ENCODE measurements at regions not wholly inside any gene's neighbourhood (a gene's known extent, or its start where the extent isn't known, plus 50 kb on each side); places are given as distances from the start of the nearest gene placed in this dataset.

DNA sequence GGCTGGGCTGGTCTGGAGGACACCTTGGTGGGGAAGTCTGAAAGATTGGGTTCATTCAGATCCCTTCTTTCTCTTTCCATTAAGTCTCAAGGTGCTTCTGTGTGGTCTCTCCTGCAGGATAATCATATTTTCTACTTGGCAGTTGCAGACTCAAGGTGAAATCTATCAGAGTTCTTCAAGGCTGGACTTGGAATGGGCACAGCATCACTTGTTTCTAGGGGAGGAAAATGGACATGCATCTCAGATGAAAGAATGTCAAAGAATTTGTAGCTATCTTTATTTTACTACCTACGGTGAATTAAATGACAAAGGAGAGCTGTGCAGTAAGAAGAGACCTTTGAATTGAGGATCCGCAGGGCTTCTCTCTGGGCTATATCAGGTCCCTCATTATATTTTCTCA lies 69.8 kb upstream of the PAPPA start:
- H3K27me3 Mint-ChIP-seq: no peaks in the 10 kb centered on the region
- ChIA-PET CTCF (no interaction called here), POLR2A (no interaction called here)
- DNase-seq (no peak), ATAC-seq (no peak)
- H3K4me1 Mint-ChIP-seq (ENCODE audit: low read depth): no peaks in the 10 kb centered on the region
- no peak overlapping the region for H3K27ac Mint-ChIP-seq
- TF ChIP-seq, protein P1, sequence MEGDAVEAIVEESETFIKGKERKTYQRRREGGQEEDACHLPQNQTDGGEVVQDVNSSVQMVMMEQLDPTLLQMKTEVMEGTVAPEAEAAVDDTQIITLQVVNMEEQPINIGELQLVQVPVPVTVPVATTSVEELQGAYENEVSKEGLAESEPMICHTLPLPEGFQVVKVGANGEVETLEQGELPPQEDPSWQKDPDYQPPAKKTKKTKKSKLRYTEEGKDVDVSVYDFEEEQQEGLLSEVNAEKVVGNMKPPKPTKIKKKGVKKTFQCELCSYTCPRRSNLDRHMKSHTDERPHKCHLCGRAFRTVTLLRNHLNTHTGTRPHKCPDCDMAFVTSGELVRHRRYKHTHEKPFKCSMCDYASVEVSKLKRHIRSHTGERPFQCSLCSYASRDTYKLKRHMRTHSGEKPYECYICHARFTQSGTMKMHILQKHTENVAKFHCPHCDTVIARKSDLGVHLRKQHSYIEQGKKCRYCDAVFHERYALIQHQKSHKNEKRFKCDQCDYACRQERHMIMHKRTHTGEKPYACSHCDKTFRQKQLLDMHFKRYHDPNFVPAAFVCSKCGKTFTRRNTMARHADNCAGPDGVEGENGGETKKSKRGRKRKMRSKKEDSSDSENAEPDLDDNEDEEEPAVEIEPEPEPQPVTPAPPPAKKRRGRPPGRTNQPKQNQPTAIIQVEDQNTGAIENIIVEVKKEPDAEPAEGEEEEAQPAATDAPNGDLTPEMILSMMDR (IDR thresholded peaks at IDR 0.05): no peak
- no peaks in the 10 kb centered on the region for H3K36me3 Mint-ChIP-seq (ENCODE audit: low read depth)
- H3K4me3 Mint-ChIP-seq: no peak overlapping the region
- H3K9me3 Mint-ChIP-seq: peaks cover 1% of the 10 kb centered on the region
- intact Hi-C loops (cut with micrococcal nuclease): no loop called here

DNA sequence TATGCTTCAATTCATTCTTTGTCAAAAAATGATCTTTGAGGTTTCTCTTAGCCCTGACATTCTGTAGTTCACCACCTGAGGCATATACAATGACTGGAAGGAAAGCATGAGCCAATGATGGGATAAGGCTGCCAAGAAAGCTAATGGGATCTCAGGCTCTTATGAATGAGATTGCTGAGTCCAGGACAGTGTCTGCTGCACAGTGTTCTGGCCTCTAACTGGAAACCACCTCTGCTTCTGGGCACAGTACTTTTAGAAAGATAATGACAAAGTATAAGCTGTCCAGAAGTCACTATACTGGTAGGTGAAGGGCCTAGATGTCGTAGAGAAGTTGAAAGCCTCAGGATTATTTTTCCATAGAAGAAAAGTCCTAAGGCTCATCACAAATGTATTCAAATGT lies 69.1 kb upstream of the PAPPA start:
- intact Hi-C loops (cut with micrococcal nuclease): no loop called here
- Mint-ChIP-seq H3K27me3 (no peaks in the 10 kb centered on the region), H3K9me3 (peaks cover 2% of the 10 kb centered on the region), H3K36me3 (ENCODE audit: low read depth) (no peaks in the 10 kb centered on the region), H3K4me3 (no peak overlapping the region), H3K4me1 (ENCODE audit: low read depth) (no peaks in the 10 kb centered on the region), H3K27ac (no peak overlapping the region)
- POLR2A ChIA-PET: no interaction called here
- no peak for DNase-seq
- CTCF ChIA-PET: no interaction called here
- no peak for ATAC-seq
- TF ChIP-seq, protein P1 (IDR thresholded peaks at IDR 0.05): no peak

DNA sequence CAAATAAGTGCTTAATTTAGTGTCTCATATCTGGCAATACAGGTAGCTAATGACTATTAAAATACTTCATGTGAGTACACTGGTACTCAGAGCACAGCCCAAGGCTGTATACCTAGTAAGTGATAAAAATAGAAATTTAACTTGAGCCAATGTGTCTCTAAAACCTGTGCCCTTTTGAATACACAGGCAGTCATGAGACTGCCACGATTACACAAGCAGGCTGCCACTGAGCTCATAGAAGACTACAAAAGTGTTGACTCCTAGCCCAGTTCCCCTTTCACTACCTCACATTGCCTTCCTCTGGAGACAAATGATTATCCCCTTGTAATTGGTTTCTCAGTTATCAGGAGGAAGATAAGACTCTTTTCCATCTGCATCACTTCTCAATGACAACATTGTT lies 66.3 kb upstream of the PAPPA start:
- Mint-ChIP-seq H3K9me3 (peaks cover 7% of the 10 kb centered on the region), H3K36me3 (ENCODE audit: low read depth) (no peaks in the 10 kb centered on the region), H3K27ac (no peak overlapping the region), H3K27me3 (no peaks in the 10 kb centered on the region), H3K4me1 (ENCODE audit: low read depth) (no peaks in the 10 kb centered on the region), H3K4me3 (no peak overlapping the region)
- TF ChIP-seq, protein P1 (IDR thresholded peaks at IDR 0.05): no peak
- no peak for ATAC-seq
- intact Hi-C loops (cut with micrococcal nuclease): no loop called here
- no peak for DNase-seq
- POLR2A ChIA-PET: no interaction called here
- CTCF ChIA-PET: no interaction called here

DNA sequence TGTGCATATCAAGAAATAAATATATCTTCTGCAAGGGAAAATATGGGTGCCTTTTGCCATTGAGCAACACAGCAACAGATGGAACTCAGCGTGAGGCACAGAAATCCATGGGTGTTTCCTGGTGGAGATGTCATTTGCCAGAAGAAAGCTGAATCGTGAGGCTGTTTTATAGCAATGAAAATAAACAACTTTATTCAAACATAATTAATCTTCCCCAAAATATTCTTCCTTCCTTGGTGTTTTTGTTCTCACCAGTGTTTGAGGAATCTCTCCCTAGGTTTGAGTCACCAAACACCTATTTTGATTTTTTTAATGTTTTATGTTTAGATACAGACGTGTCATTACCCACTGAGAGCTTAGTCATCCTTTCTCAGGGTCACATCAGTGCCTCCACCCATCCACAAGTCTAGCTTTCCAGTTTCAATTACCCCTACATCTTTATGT lies 65.8 kb upstream of the PAPPA start:
- no peaks in the 10 kb centered on the region for H3K36me3 Mint-ChIP-seq (ENCODE audit: low read depth)
- CTCF ChIA-PET: no interaction called here
- no peak overlapping the region for H3K4me3 Mint-ChIP-seq
- ATAC-seq: no peak
- TF ChIP-seq, protein P1 (IDR thresholded peaks at IDR 0.05): no peak
- H3K27ac Mint-ChIP-seq: no peak overlapping the region
- no peak for DNase-seq
- H3K4me1 Mint-ChIP-seq (ENCODE audit: low read depth): no peaks in the 10 kb centered on the region
- H3K9me3 Mint-ChIP-seq: peaks cover 7% of the 10 kb centered on the region
- POLR2A ChIA-PET: no interaction called here
- H3K27me3 Mint-ChIP-seq: no peaks in the 10 kb centered on the region
- intact Hi-C loops (cut with micrococcal nuclease): no loop called here

DNA sequence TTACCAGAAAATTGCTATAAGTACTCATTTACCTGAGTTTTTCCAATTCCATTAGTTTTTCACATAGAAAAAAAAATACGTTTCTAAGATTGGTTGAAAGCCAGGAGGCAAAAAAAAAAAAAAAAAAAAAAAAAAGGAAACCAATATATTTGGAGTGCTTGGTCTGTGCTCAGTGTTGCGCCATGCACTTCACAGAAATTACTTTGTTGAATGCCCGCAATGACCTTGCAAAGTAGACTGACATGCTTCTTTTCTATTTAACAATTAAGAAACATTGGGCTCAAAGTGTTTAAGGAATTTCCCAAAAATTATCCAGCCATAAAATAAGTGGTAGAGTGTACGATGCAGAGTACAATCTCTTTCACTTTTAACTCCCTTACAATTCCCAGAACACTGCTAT lies 65.2 kb upstream of the PAPPA start:
- Mint-ChIP-seq H3K9me3 (peaks cover 7% of the 10 kb centered on the region), H3K4me3 (no peak overlapping the region)
- no peak for DNase-seq

More for the DNA sequence above, 65.2 kb upstream of the PAPPA start:
- intact Hi-C loops (cut with micrococcal nuclease): no loop called here
- POLR2A ChIA-PET: no interaction called here
- no peak for ATAC-seq
- Mint-ChIP-seq H3K27me3 (no peaks in the 10 kb centered on the region), H3K27ac (no peak overlapping the region), H3K36me3 (ENCODE audit: low read depth) (no peaks in the 10 kb centered on the region), H3K4me1 (ENCODE audit: low read depth) (no peaks in the 10 kb centered on the region)
- TF ChIP-seq, protein P1 (IDR thresholded peaks at IDR 0.05): no peak
- CTCF ChIA-PET: no interaction called here

Measured in activated CD8-positive, alpha-beta T cell treated with anti-CD3 and anti-CD28 coated beads for 36 hours (primary cell).